Rectal smooth muscle tissue (tissue), 1 donor: ENCODE measurements at regions not wholly inside any gene's neighbourhood (a gene's known extent, or its start where the extent isn't known, plus 50 kb on each side); places are given as distances from the start of the nearest gene placed in this dataset.
"Not testable (repeated sequence)": the region's sequence is repeated elsewhere in the genome, so short reads cannot be mapped to it uniquely, and the experiment has no call there.

ENCODE experiments used
- H3K27ac ChIP-seq: one replicate; pipeline ENCODE4 v1.7.0; 2013; ENCODE audit warnings: low read depth, low read length, inconsistent platforms
- H3K27me3 ChIP-seq: one replicate; pipeline ENCODE4 v1.7.0; 2013; ENCODE audit warnings: low read length; ENCODE audit not compliant: control insufficient read depth, insufficient read depth
- H3K36me3 ChIP-seq: one replicate; pipeline ENCODE4 v1.7.0; 2013; ENCODE audit warnings: low read length; ENCODE audit not compliant: control insufficient read depth, insufficient read depth
- H3K4me1 ChIP-seq: one replicate; pipeline ENCODE4 v1.7.0; 2013; ENCODE audit warnings: low read length; ENCODE audit not compliant: control insufficient read depth, insufficient read depth
- H3K4me3 ChIP-seq: one replicate; pipeline ENCODE4 v1.7.0; 2013; ENCODE audit warnings: low read length
- H3K9ac ChIP-seq: one replicate; pipeline ENCODE4 v1.7.0; 2013; ENCODE audit warnings: low read length

GRCh38 chr6:56727097-56727850, 84.6 kb upstream of the DST start:
- Histone ChIP-seq H3K4me1 (peaks cover 11% of the 10 kb centered on the region), H3K9ac (no peak overlapping the region), H3K27me3 (no peaks in the 10 kb centered on the region), H3K4me3 (no peak overlapping the region), H3K36me3 (no peaks in the 10 kb centered on the region), H3K27ac (peak overlapping the region; percentile 16)

- Histone ChIP-seq H3K36me3 (no peaks in the 10 kb centered on the region), H3K4me1 (peaks cover 9% of the 10 kb centered on the region), H3K27me3 (no peaks in the 10 kb centered on the region), H3K4me3 (no peak overlapping the region), H3K9ac (no peak overlapping the region), H3K27ac (peak overlapping the region; percentile 58)
Observed at GRCh38 chr6:56725254-56725653, 82.6 kb upstream of the DST start.

GRCh38 chr6:56724455-56724854, 81.8 kb upstream of the DST start:
- Histone ChIP-seq H3K4me1 (peaks cover 9% of the 10 kb centered on the region), H3K36me3 (no peaks in the 10 kb centered on the region), H3K9ac (no peak overlapping the region), H3K27ac (peak overlapping the region; percentile 58), H3K27me3 (no peaks in the 10 kb centered on the region), H3K4me3 (no peak overlapping the region)

GRCh38 chr6:56720882-56721281, 78.2 kb upstream of the DST start:
- Histone ChIP-seq H3K9ac (no peak overlapping the region), H3K36me3 (no peaks in the 10 kb centered on the region), H3K27me3 (no peaks in the 10 kb centered on the region), H3K4me1 (peaks cover 4% of the 10 kb centered on the region), H3K27ac (no peak overlapping the region), H3K4me3 (no peak overlapping the region)

GRCh38 chr6:56720202-56720601, 77.5 kb upstream of the DST start:
- not testable (repeated sequence) for H3K27ac ChIP-seq

GRCh38 chr6:56719315-56720058, 76.8 kb upstream of the DST start:
- H3K27ac ChIP-seq, H3K9ac ChIP-seq: not testable (repeated sequence)
- peaks cover 16% of the 10 kb centered on the region for H3K4me1 ChIP-seq

More at GRCh38 chr6:56720202-56720601, 77.5 kb upstream of the DST start:
- not testable (repeated sequence) for H3K4me3 ChIP-seq, H3K9ac ChIP-seq, H3K27me3 ChIP-seq, H3K36me3 ChIP-seq
- peaks cover 11% of the 10 kb centered on the region for H3K4me1 ChIP-seq

GRCh38 chr6:56718236-56718635, 75.5 kb upstream of the DST start:
- Histone ChIP-seq H3K9ac (no peak overlapping the region), H3K4me3 (no peak overlapping the region), H3K36me3 (no peaks in the 10 kb centered on the region), H3K27ac (no peak overlapping the region), H3K27me3 (no peaks in the 10 kb centered on the region), H3K4me1 (peaks cover 21% of the 10 kb centered on the region)

More at GRCh38 chr6:56719315-56720058, 76.8 kb upstream of the DST start:
- not testable (repeated sequence) for H3K36me3 ChIP-seq, H3K4me3 ChIP-seq, H3K27me3 ChIP-seq

GRCh38 chr6:56716229-56716628, 73.5 kb upstream of the DST start:
- H3K27me3 ChIP-seq: no peaks in the 10 kb centered on the region
- H3K36me3 ChIP-seq: no peaks in the 10 kb centered on the region
- H3K4me3 ChIP-seq: no peak overlapping the region
- no peak overlapping the region for H3K27ac ChIP-seq
- no peak overlapping the region for H3K9ac ChIP-seq
- H3K4me1 ChIP-seq: peaks cover 26% of the 10 kb centered on the region

GRCh38 chr6:56715741-56716140, 73.1 kb upstream of the DST start:
- Histone ChIP-seq H3K4me1 (peaks cover 26% of the 10 kb centered on the region), H3K27ac (peak overlapping the region; percentile 51), H3K27me3 (no peaks in the 10 kb centered on the region), H3K4me3 (no peak overlapping the region), H3K9ac (no peak overlapping the region), H3K36me3 (no peaks in the 10 kb centered on the region)

GRCh38 chr6:56714982-56715456, 72.3 kb upstream of the DST start:
- Histone ChIP-seq H3K27me3 (no peaks in the 10 kb centered on the region), H3K9ac (no peak overlapping the region), H3K27ac (peak overlapping the region; percentile 51), H3K4me3 (no peak overlapping the region), H3K4me1 (peaks cover 26% of the 10 kb centered on the region), H3K36me3 (no peaks in the 10 kb centered on the region)

GRCh38 chr6:56714273-56714672, 71.6 kb upstream of the DST start:
- no peaks in the 10 kb centered on the region for H3K27me3 ChIP-seq
- no peak overlapping the region for H3K4me3 ChIP-seq
- no peaks in the 10 kb centered on the region for H3K36me3 ChIP-seq
- H3K9ac ChIP-seq: no peak overlapping the region
- H3K4me1 ChIP-seq: peaks cover 26% of the 10 kb centered on the region
- H3K27ac ChIP-seq: peak overlapping the region; percentile 44

- peak overlapping the region; percentile 46 for H3K27ac ChIP-seq
- no peaks in the 10 kb centered on the region for H3K27me3 ChIP-seq
- no peak overlapping the region for H3K9ac ChIP-seq
- H3K4me3 ChIP-seq: no peak overlapping the region
- H3K36me3 ChIP-seq: no peaks in the 10 kb centered on the region
- peaks cover 26% of the 10 kb centered on the region for H3K4me1 ChIP-seq
Observed at GRCh38 chr6:56713254-56713672, 70.6 kb upstream of the DST start.
